ENCODE measurements at regions not wholly inside any gene's neighbourhood (a gene's known extent, or its start where the extent isn't known, plus 50 kb on each side); places are given as distances from the start of the nearest gene placed in this dataset.
"Not testable (repeated sequence)": the region's sequence is repeated elsewhere in the genome, so short reads cannot be mapped to it uniquely, and the experiment has no call there.

GRCh38 chr2:59390581-59390980 is 1149.5 kb upstream of the FANCL start:
- no peak for DNase-seq

GRCh38 chr2:59389240-59389639 is 1148.1 kb upstream of the FANCL start:
- no peak for DNase-seq

- DNase-seq, result no peak
Measured at GRCh38 chr2:59385971-59386370, 1144.8 kb upstream of the FANCL start.

GRCh38 chr2:59383473-59383872 is 1142.3 kb upstream of the FANCL start:
- no peak for DNase-seq

- DNase-seq, result no peak
Measured at GRCh38 chr2:59378127-59378526, 1137.0 kb upstream of the FANCL start.

- no peak for DNase-seq
Measured at GRCh38 chr2:59366288-59366687, 1125.2 kb upstream of the FANCL start.

- no peak for DNase-seq
Measured at GRCh38 chr2:59354498-59354897, 1113.4 kb upstream of the FANCL start.

GRCh38 chr2:59353306-59353921 is 1112.3 kb upstream of the FANCL start:
- no peak for DNase-seq

- DNase-seq, result no peak
Measured at GRCh38 chr2:59342166-59342565, 1101.0 kb upstream of the FANCL start.

- DNase-seq, result no peak
Measured at GRCh38 chr2:59339837-59340207, 1098.7 kb upstream of the FANCL start.

GRCh38 chr2:59339121-59339836 is 1098.2 kb upstream of the FANCL start:
- DNase-seq, result no peak

- DNase-seq, result no peak
Measured at GRCh38 chr2:59333007-59333406, 1091.9 kb upstream of the FANCL start.

- not testable (repeated sequence) for DNase-seq
Measured at GRCh38 chr2:59326581-59327365, 1085.6 kb upstream of the FANCL start.

- DNase-seq, result no peak
Measured at GRCh38 chr2:59322870-59323269, 1081.7 kb upstream of the FANCL start.

- DNase-seq, result no peak
Measured at GRCh38 chr2:59322005-59322404, 1080.9 kb upstream of the FANCL start.

- DNase-seq, result no peak
Measured at GRCh38 chr2:59314031-59314766, 1073.1 kb upstream of the FANCL start.

- no peak for DNase-seq
Measured at GRCh38 chr2:59312967-59313940, 1072.1 kb upstream of the FANCL start.

- DNase-seq, result no peak
Measured at GRCh38 chr2:59312029-59312428, 1070.9 kb upstream of the FANCL start.

- DNase-seq, result no peak
Measured at GRCh38 chr2:59308108-59308507, 1067.0 kb upstream of the FANCL start.

GRCh38 chr2:59307196-59307595 is 1066.1 kb upstream of the FANCL start:
- no peak for DNase-seq

- no peak for DNase-seq
Measured at GRCh38 chr2:59303272-59303671, 1062.1 kb upstream of the FANCL start.

- DNase-seq, result no peak
Measured at GRCh38 chr2:59302683-59303082, 1061.6 kb upstream of the FANCL start.

Measured in central memory CD4-positive, alpha-beta T cell (primary cell).